ENCODE measurements at regions not wholly inside any gene's neighbourhood (a gene's known extent, or its start where the extent isn't known, plus 50 kb on each side); places are given as distances from the start of the nearest gene placed in this dataset.

GRCh38 chr2:16327326-16327725, 338.3 kb downstream of the CYRIA start:
- TF ChIP-seq, protein P1, sequence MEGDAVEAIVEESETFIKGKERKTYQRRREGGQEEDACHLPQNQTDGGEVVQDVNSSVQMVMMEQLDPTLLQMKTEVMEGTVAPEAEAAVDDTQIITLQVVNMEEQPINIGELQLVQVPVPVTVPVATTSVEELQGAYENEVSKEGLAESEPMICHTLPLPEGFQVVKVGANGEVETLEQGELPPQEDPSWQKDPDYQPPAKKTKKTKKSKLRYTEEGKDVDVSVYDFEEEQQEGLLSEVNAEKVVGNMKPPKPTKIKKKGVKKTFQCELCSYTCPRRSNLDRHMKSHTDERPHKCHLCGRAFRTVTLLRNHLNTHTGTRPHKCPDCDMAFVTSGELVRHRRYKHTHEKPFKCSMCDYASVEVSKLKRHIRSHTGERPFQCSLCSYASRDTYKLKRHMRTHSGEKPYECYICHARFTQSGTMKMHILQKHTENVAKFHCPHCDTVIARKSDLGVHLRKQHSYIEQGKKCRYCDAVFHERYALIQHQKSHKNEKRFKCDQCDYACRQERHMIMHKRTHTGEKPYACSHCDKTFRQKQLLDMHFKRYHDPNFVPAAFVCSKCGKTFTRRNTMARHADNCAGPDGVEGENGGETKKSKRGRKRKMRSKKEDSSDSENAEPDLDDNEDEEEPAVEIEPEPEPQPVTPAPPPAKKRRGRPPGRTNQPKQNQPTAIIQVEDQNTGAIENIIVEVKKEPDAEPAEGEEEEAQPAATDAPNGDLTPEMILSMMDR (IDR thresholded peaks at IDR 0.05), result no peak
- TF ChIP-seq POLR2A (IDR thresholded peaks at IDR 0.05), result no peak
